ENCODE measurements at regions not wholly inside any gene's neighbourhood (a gene's known extent, or its start where the extent isn't known, plus 50 kb on each side); places are given as distances from the start of the nearest gene placed in this dataset.

- H3K9me3 Mint-ChIP-seq (ENCODE audit: low read depth, unreplicated experiment): no peaks in the 10 kb centered on the region
- TF ChIP-seq, protein P1, sequence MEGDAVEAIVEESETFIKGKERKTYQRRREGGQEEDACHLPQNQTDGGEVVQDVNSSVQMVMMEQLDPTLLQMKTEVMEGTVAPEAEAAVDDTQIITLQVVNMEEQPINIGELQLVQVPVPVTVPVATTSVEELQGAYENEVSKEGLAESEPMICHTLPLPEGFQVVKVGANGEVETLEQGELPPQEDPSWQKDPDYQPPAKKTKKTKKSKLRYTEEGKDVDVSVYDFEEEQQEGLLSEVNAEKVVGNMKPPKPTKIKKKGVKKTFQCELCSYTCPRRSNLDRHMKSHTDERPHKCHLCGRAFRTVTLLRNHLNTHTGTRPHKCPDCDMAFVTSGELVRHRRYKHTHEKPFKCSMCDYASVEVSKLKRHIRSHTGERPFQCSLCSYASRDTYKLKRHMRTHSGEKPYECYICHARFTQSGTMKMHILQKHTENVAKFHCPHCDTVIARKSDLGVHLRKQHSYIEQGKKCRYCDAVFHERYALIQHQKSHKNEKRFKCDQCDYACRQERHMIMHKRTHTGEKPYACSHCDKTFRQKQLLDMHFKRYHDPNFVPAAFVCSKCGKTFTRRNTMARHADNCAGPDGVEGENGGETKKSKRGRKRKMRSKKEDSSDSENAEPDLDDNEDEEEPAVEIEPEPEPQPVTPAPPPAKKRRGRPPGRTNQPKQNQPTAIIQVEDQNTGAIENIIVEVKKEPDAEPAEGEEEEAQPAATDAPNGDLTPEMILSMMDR (IDR thresholded peaks at IDR 0.05; ENCODE audit: unreplicated experiment): no peak
- peaks cover 74% of the 10 kb centered on the region for H3K4me1 Mint-ChIP-seq (ENCODE audit: low read depth, unreplicated experiment)
- peak overlapping the region; percentile 100 for H3K27ac Mint-ChIP-seq (ENCODE audit: unreplicated experiment)
- no peak overlapping the region for H3K4me3 Mint-ChIP-seq (ENCODE audit: low read depth, unreplicated experiment)
- CTCF ChIA-PET: interaction anchor here (0.6 to 2.4 kb wide), 3 partner anchors 10 to 432 kb away, joined by 3 to 10 read pairs (median 10); no protein-coding TSS in a partner anchor
- BruUV-seq (replicated peaks): no TSS peak
- H3K36me3 Mint-ChIP-seq (ENCODE audit: insufficient read depth, unreplicated experiment): peaks cover 23% of the 10 kb centered on the region
- H3K27me3 Mint-ChIP-seq (ENCODE audit: unreplicated experiment): no peaks in the 10 kb centered on the region
- intact Hi-C loops (cut with micrococcal nuclease; ENCODE audit: unreplicated experiment): loop anchor here (5.0 kb wide), 1 partner anchor 270 kb away; no protein-coding TSS in a partner anchor
- no peak for DNase-seq
These were observed 149.6 kb upstream of the TBL1XR1 start for GRCh38 chr3:177346878-177347277.

DNA sequence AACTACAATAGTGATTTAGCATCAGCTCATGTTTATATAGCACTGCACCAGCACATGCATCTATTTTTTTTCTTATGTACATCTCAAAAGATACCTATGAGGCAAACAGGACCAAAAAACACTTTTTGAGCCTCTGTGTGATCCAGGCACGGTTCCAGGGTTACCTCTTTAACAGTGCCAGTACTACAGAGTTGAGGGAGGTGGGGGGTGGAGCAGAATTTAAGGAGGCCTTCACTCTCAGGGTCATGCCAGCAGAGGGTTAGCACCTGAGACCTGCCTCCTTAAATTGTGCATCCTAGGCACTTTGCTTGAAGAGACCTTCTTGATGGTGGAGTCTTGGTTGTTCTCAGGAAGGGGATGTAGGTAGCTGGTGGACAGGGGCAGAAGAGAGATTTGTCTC lies 150.3 kb upstream of the TBL1XR1 start:
- H3K27ac Mint-ChIP-seq (ENCODE audit: unreplicated experiment): peak overlapping the region; percentile 14

GRCh38 chr3:177348974-177349373 lies 151.7 kb upstream of the TBL1XR1 start:
- Mint-ChIP-seq H3K9me3 (ENCODE audit: low read depth, unreplicated experiment) (no peaks in the 10 kb centered on the region), H3K36me3 (ENCODE audit: insufficient read depth, unreplicated experiment) (peaks cover 23% of the 10 kb centered on the region), H3K4me1 (ENCODE audit: low read depth, unreplicated experiment) (peaks cover 67% of the 10 kb centered on the region), H3K27ac (ENCODE audit: unreplicated experiment) (peak overlapping the region; percentile 25), H3K27me3 (ENCODE audit: unreplicated experiment) (no peaks in the 10 kb centered on the region), H3K4me3 (ENCODE audit: low read depth, unreplicated experiment) (no peak overlapping the region)
- TF ChIP-seq, protein P1 (IDR thresholded peaks at IDR 0.05; ENCODE audit: unreplicated experiment): no peak
- CTCF ChIA-PET: no interaction called here
- no TSS peak for BruUV-seq (replicated peaks)
- no peak for DNase-seq
- intact Hi-C loops (cut with micrococcal nuclease; ENCODE audit: unreplicated experiment): loop anchor here (5.0 kb wide), 1 partner anchor 268 kb away; no protein-coding TSS in a partner anchor

More for the DNA sequence above, 150.3 kb upstream of the TBL1XR1 start:
- no peaks in the 10 kb centered on the region for H3K9me3 Mint-ChIP-seq (ENCODE audit: low read depth, unreplicated experiment)
- TF ChIP-seq, protein P1 (IDR thresholded peaks at IDR 0.05; ENCODE audit: unreplicated experiment): no peak
- H3K27me3 Mint-ChIP-seq (ENCODE audit: unreplicated experiment): no peaks in the 10 kb centered on the region
- peaks cover 23% of the 10 kb centered on the region for H3K36me3 Mint-ChIP-seq (ENCODE audit: insufficient read depth, unreplicated experiment)
- no peak for DNase-seq
- BruUV-seq (replicated peaks): no TSS peak
- no peak overlapping the region for H3K4me3 Mint-ChIP-seq (ENCODE audit: low read depth, unreplicated experiment)
- H3K4me1 Mint-ChIP-seq (ENCODE audit: low read depth, unreplicated experiment): peaks cover 73% of the 10 kb centered on the region
- CTCF ChIA-PET: no interaction called here
- intact Hi-C loops (cut with micrococcal nuclease; ENCODE audit: unreplicated experiment): loop anchor here (5.0 kb wide), 1 partner anchor 270 kb away; no protein-coding TSS in a partner anchor

DNA sequence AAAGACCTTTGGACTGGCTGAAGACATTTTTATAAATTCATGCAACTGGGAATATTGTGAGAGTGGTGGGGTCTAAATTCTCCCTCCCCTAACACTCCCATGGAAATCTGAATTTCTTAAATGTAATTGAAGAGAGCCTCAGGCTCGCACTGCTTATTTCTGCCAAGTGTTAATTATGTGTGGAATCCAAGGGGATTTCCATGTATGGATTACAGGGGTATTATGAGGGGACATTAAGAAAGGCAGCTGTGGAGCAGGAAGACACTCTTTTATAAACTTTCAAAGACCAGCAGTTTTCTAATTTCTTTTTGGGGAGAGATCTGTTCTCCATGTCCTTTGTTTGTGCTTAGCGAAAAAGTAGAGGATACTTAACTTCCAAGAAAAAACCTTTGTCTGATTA lies 152.1 kb upstream of the TBL1XR1 start:
- Mint-ChIP-seq H3K27ac (ENCODE audit: unreplicated experiment) (peak overlapping the region; percentile 25), H3K4me1 (ENCODE audit: low read depth, unreplicated experiment) (peaks cover 63% of the 10 kb centered on the region), H3K9me3 (ENCODE audit: low read depth, unreplicated experiment) (no peaks in the 10 kb centered on the region), H3K36me3 (ENCODE audit: insufficient read depth, unreplicated experiment) (peaks cover 22% of the 10 kb centered on the region), H3K27me3 (ENCODE audit: unreplicated experiment) (no peaks in the 10 kb centered on the region), H3K4me3 (ENCODE audit: low read depth, unreplicated experiment) (no peak overlapping the region)
- CTCF ChIA-PET: no interaction called here
- DNase-seq: no peak
- BruUV-seq (replicated peaks): no TSS peak
- intact Hi-C loops (cut with micrococcal nuclease; ENCODE audit: unreplicated experiment): loop anchor here (5.0 kb wide), 1 partner anchor 268 kb away; no protein-coding TSS in a partner anchor
- TF ChIP-seq, protein P1 (IDR thresholded peaks at IDR 0.05; ENCODE audit: unreplicated experiment): no peak

Measured in Calu3 (cell line).